ENCODE measurements at regions not wholly inside any gene's neighbourhood (a gene's known extent, or its start where the extent isn't known, plus 50 kb on each side); places are given as distances from the start of the nearest gene placed in this dataset.
"Not testable (repeated sequence)": the region's sequence is repeated elsewhere in the genome, so short reads cannot be mapped to it uniquely, and the experiment has no call there.

GRCh38 chr11:38612701-38613100, 2014.7 kb upstream of the RAG2 start:
- ChIA-PET POLR2A (no interaction called here), CTCF (no interaction called here)
- no peak overlapping the region for H3K4me3 ChIP-seq (ENCODE audit: low read depth in 2 of 2, low read length in 2 of 2)
- H3K4me1 ChIP-seq (ENCODE audit: control insufficient read depth, insufficient read depth, low read length): no peaks in the 10 kb centered on the region
- TF ChIP-seq SIN3A (IDR thresholded peaks at IDR 0.05; ENCODE audit: borderline replicate concordance, insufficient read depth, low read depth, low read length): no peak
- in situ Hi-C loops (cut with HindIII; ENCODE audit: low pct_unique_long_range_greater_than_20kb, low sequenced_read_pairs): no loop called here
- intact Hi-C loops (cut with micrococcal nuclease; ENCODE audit: unreplicated experiment): no loop called here
- BruUV-seq (replicated peaks): no TSS peak
- H3K27ac ChIP-seq (ENCODE audit: low read length): no peak overlapping the region
- ATAC-seq: no peak
- H3K27me3 ChIP-seq (ENCODE audit: control insufficient read depth, insufficient read depth, low read length): no peaks in the 10 kb centered on the region
- DNase-seq (ENCODE audit: low read depth, low spot score): no peak
- no peaks in the 10 kb centered on the region for H3K9me3 ChIP-seq (ENCODE audit: control insufficient read depth, insufficient read depth, low read depth, low read length)
- no peaks in the 10 kb centered on the region for H3K36me3 ChIP-seq (ENCODE audit: control insufficient read depth, insufficient read depth, low read length)

- ATAC-seq; H3K27me3 ChIP-seq (ENCODE audit: control insufficient read depth, insufficient read depth, low read length); DNase-seq (ENCODE audit: low read depth, low spot score); H3K4me3 ChIP-seq (ENCODE audit: low read depth in 2 of 2, low read length in 2 of 2); intact Hi-C loops (cut with micrococcal nuclease; ENCODE audit: unreplicated experiment); in situ Hi-C loops (cut with HindIII; ENCODE audit: low pct_unique_long_range_greater_than_20kb, low sequenced_read_pairs); H3K36me3 ChIP-seq (ENCODE audit: control insufficient read depth, insufficient read depth, low read length); BruUV-seq (replicated peaks); H3K27ac ChIP-seq (ENCODE audit: low read length); CTCF ChIA-PET; H3K9me3 ChIP-seq (ENCODE audit: control insufficient read depth, insufficient read depth, low read depth, low read length); H3K4me1 ChIP-seq (ENCODE audit: control insufficient read depth, insufficient read depth, low read length); POLR2A ChIA-PET: not testable (repeated sequence)
Measured at GRCh38 chr11:38601371-38601770, 2003.3 kb upstream of the RAG2 start.

GRCh38 chr11:38598418-38598817, 2000.4 kb upstream of the RAG2 start:
- in situ Hi-C loops (cut with HindIII; ENCODE audit: low pct_unique_long_range_greater_than_20kb, low sequenced_read_pairs) (no loop called here), intact Hi-C loops (cut with micrococcal nuclease; ENCODE audit: unreplicated experiment) (no loop called here)
- POLR2A ChIA-PET: no interaction called here
- CTCF ChIA-PET: no interaction called here
- no TSS peak for BruUV-seq (replicated peaks)
- no peak for TF ChIP-seq POLR2AphosphoS5 (IDR thresholded peaks at IDR 0.05; ENCODE audit: low read depth, low read length)
- TF ChIP-seq CTCF (IDR thresholded peaks at IDR 0.05): no peak
- no peak for TF ChIP-seq REST (IDR thresholded peaks at IDR 0.05; ENCODE audit: insufficient read depth in 1 of 2, low read depth in 2 of 2, low read length in 1 of 2)
- TF ChIP-seq TCF7L2 (IDR thresholded peaks at IDR 0.05; ENCODE audit: low read depth, low read length): no peak
- TF ChIP-seq SIN3A (IDR thresholded peaks at IDR 0.05; ENCODE audit: borderline replicate concordance, insufficient read depth, low read depth, low read length): no peak
- Histone ChIP-seq H3K4me3 (ENCODE audit: low read depth in 2 of 2, low read length in 2 of 2) (no peak overlapping the region), H3K9me3 (ENCODE audit: control insufficient read depth, insufficient read depth, low read depth, low read length) (no peaks in the 10 kb centered on the region), H3K27ac (ENCODE audit: low read length) (no peak overlapping the region), H3K36me3 (ENCODE audit: control insufficient read depth, insufficient read depth, low read length) (no peaks in the 10 kb centered on the region), H3K4me1 (ENCODE audit: control insufficient read depth, insufficient read depth, low read length) (no peaks in the 10 kb centered on the region), H3K27me3 (ENCODE audit: control insufficient read depth, insufficient read depth, low read length) (no peaks in the 10 kb centered on the region)
- ATAC-seq: no peak
- no peak for DNase-seq (ENCODE audit: low read depth, low spot score)

GRCh38 chr11:38595359-38596016, 1997.5 kb upstream of the RAG2 start:
- H3K27ac ChIP-seq (ENCODE audit: low read length); ATAC-seq; H3K36me3 ChIP-seq (ENCODE audit: control insufficient read depth, insufficient read depth, low read length); H3K9me3 ChIP-seq (ENCODE audit: control insufficient read depth, insufficient read depth, low read depth, low read length); DNase-seq (ENCODE audit: low read depth, low spot score); H3K4me3 ChIP-seq (ENCODE audit: low read depth in 2 of 2, low read length in 2 of 2); CTCF ChIA-PET; BruUV-seq (replicated peaks); in situ Hi-C loops (cut with HindIII; ENCODE audit: low pct_unique_long_range_greater_than_20kb, low sequenced_read_pairs); H3K27me3 ChIP-seq (ENCODE audit: control insufficient read depth, insufficient read depth, low read length); intact Hi-C loops (cut with micrococcal nuclease; ENCODE audit: unreplicated experiment); H3K4me1 ChIP-seq (ENCODE audit: control insufficient read depth, insufficient read depth, low read length); POLR2A ChIA-PET: not testable (repeated sequence)

All from Panc1 (cell line).